ENCODE measurements at regions not wholly inside any gene's neighbourhood (a gene's known extent, or its start where the extent isn't known, plus 50 kb on each side); places are given as distances from the start of the nearest gene placed in this dataset.
"Not testable (repeated sequence)": the region's sequence is repeated elsewhere in the genome, so short reads cannot be mapped to it uniquely, and the experiment has no call there.

GRCh38 chr15:26197060-26197459 lies 333.9 kb upstream of the ATP10A start:
- DNase-seq, result no peak
- Histone ChIP-seq H3K9me3 (no peaks in the 10 kb centered on the region), H3K27ac (no peak overlapping the region), H3K4me1 (no peaks in the 10 kb centered on the region), H3K36me3 (no peaks in the 10 kb centered on the region), H3K27me3 (no peaks in the 10 kb centered on the region), H3K4me3 (no peak overlapping the region)
- intact Hi-C loops (cut with DNase I; ENCODE audit: low total_unique reads), result no loop called here
- no peak for TF ChIP-seq CTCF (IDR thresholded peaks at IDR 0.05)

GRCh38 chr15:26191193-26191592 lies 328.1 kb upstream of the ATP10A start:
- DNase-seq, result no peak
- no peaks in the 10 kb centered on the region for H3K36me3 ChIP-seq
- no peaks in the 10 kb centered on the region for H3K9me3 ChIP-seq
- H3K27ac ChIP-seq, result no peak overlapping the region
- H3K4me3 ChIP-seq, result no peak overlapping the region
- intact Hi-C loops (cut with DNase I; ENCODE audit: low total_unique reads), result no loop called here
- H3K27me3 ChIP-seq, result no peaks in the 10 kb centered on the region
- no peaks in the 10 kb centered on the region for H3K4me1 ChIP-seq
- no peak for TF ChIP-seq CTCF (IDR thresholded peaks at IDR 0.05)

- H3K27ac ChIP-seq; DNase-seq; H3K4me3 ChIP-seq; H3K9me3 ChIP-seq; intact Hi-C loops (cut with DNase I; ENCODE audit: low total_unique reads); H3K27me3 ChIP-seq; H3K4me1 ChIP-seq; H3K36me3 ChIP-seq: not testable (repeated sequence)
Observed at GRCh38 chr15:26186138-26186537, 323.0 kb upstream of the ATP10A start.

- TF ChIP-seq CTCF (IDR thresholded peaks at IDR 0.05), result no peak
- H3K4me3 ChIP-seq, result no peak overlapping the region
- intact Hi-C loops (cut with DNase I; ENCODE audit: low total_unique reads), result no loop called here
- no peaks in the 10 kb centered on the region for H3K9me3 ChIP-seq
- H3K36me3 ChIP-seq, result no peaks in the 10 kb centered on the region
- DNase-seq, result no peak
- no peak overlapping the region for H3K27ac ChIP-seq
- no peaks in the 10 kb centered on the region for H3K4me1 ChIP-seq
- H3K27me3 ChIP-seq, result peaks cover 0 to 6% of the 10 kb centered on the region in 2 donors
Observed at GRCh38 chr15:26182441-26182840, 319.3 kb upstream of the ATP10A start.

- TF ChIP-seq CTCF (IDR thresholded peaks at IDR 0.05), result no peak
- H3K9me3 ChIP-seq, result no peaks in the 10 kb centered on the region
- no peaks in the 10 kb centered on the region for H3K4me1 ChIP-seq
- no peak for DNase-seq
- intact Hi-C loops (cut with DNase I; ENCODE audit: low total_unique reads), result no loop called here
- no peaks in the 10 kb centered on the region for H3K36me3 ChIP-seq
- H3K27ac ChIP-seq, result no peak overlapping the region
- H3K27me3 ChIP-seq, result peaks cover 0 to 18% of the 10 kb centered on the region in 2 donors
- no peak overlapping the region for H3K4me3 ChIP-seq
Observed at GRCh38 chr15:26179906-26180305, 316.8 kb upstream of the ATP10A start.

- Histone ChIP-seq H3K27me3 (peaks cover 0 to 18% of the 10 kb centered on the region in 2 donors), H3K4me1 (no peaks in the 10 kb centered on the region), H3K9me3 (no peaks in the 10 kb centered on the region), H3K27ac (no peak overlapping the region), H3K36me3 (no peaks in the 10 kb centered on the region), H3K4me3 (no peak overlapping the region)
- no peak for DNase-seq
- intact Hi-C loops (cut with DNase I; ENCODE audit: low total_unique reads), result no loop called here
- TF ChIP-seq CTCF (IDR thresholded peaks at IDR 0.05), result no peak
Observed at GRCh38 chr15:26178640-26179220, 315.6 kb upstream of the ATP10A start.
